HG03457 (cell line): ENCODE measurements at regions not wholly inside any gene's neighbourhood (a gene's known extent, or its start where the extent isn't known, plus 50 kb on each side); places are given as distances from the start of the nearest gene placed in this dataset.
"Not testable (repeated sequence)": the region's sequence is repeated elsewhere in the genome, so short reads cannot be mapped to it uniquely, and the experiment has no call there.

ENCODE experiments used
- ATAC-seq: cut with Tn5 transposase; IDR thresholded peaks from one replicate; pipeline ENCODE4 v1.9.1; 2021; ENCODE audit warnings: moderate number of reproducible peaks; ENCODE audit not compliant: unreplicated experiment

DNA sequence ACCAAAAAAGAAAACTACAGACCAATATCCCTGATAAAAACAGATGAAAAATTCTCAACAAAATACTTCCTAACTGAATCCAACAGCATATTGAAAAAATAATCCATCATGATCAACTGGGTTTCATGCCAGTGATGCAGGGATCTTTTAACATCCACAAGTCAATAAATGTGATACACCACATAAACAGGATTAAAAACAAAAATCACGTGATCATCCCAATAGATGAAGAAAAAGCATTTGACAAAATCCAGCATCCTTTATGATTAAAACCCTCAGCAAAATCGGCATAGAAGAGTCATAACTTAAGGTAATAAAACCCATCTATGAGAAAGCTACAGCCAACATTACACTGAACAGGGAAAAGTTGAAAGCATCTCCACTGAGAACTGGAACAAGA, 107.5 kb downstream of the DCLK3 start:
- no peak for ATAC-seq

DNA sequence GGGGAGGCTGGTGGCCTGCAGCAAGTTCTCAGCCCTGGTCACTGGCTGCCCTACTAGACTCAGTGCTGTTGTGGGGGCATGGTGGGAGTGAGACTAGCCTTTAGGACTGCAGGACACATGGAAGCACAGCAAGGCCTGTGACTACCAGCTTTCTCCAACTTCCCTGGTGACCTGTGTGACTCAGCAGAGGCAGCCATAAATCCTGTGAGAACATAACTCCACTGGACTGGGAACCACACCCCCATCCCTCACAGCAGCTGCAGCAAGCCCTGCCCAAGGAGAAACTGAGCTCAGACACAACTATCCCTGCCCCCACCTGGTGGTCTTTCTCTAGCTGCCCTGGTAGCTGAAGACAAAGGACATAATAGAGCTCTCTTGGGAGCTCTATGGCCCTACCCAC, 111.3 kb downstream of the DCLK3 start:
- no peak for ATAC-seq

- ATAC-seq: no peak
Observed at GRCh38 chr3:36652104-36652503, 112.2 kb downstream of the DCLK3 start.

- ATAC-seq: no peak
Observed at GRCh38 chr3:36650271-36650671, 114.1 kb downstream of the DCLK3 start.

GRCh38 chr3:36649125-36649524, 115.2 kb downstream of the DCLK3 start:
- no peak for ATAC-seq

DNA sequence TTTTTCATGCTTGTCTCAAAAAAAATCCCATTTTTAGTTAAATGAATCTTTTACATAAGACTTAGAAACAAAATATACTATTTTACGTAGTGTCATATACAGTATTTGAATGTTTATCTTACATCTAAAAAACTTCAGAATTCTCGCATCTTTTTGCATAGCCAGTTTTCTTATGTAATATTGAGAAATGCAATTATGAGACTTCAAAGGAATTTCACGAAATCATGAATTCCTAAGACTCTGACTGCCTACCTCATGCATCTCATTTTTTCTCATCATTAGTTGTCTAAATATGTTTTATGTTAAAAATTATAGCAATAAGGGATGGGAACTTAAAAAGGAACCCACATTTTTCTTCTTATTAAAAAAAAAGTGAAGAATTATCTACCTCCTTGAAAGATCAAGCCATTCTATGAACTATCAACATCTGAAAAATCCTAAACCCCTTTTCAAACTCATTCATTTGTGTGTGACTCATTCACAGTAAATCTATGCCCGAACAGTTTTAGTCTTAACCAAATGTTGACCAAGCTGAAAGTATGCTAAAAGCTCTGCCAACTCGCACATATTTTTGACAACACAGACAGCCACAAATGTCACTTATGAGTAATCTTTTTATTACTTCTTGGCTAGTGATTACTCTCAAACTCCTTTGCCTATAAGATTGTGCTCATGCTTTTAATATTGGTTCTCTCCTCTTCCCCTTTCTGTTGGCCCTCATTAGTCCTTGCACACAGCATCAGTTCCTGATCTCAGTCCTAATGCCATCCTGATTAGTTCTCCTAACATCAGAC, 115.9 kb downstream of the DCLK3 start:
- ATAC-seq: peak; percentile 91

DNA sequence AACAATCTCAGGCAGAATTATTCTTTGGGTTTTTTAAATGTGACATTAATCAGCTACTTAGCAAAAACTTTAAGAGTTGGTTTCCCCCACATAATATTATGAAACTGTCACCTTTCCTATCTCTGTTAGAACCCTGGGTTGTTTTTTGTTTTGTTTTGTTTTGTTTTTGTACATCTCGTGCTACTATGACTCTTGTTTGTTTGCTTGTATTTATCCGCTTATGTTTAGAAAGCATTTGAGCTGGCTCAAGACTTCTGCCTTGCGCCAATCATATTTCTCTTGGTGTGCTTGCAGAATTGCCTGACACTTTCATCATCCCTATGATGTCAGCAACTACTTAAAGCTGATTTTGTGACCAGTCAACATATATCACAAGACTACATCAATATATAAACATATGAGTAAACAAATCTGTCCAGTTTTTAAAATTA, 116.9 kb downstream of the DCLK3 start:
- no peak for ATAC-seq

- ATAC-seq: no peak
Observed at GRCh38 chr3:36643192-36643591, 121.2 kb downstream of the DCLK3 start.

- ATAC-seq: no peak
Observed at GRCh38 chr3:36635731-36636130, 128.6 kb downstream of the DCLK3 start.

GRCh38 chr3:36633897-36634296, 130.5 kb downstream of the DCLK3 start:
- ATAC-seq: not testable (repeated sequence)

GRCh38 chr3:36633060-36633459, 131.3 kb downstream of the DCLK3 start:
- ATAC-seq: no peak

- ATAC-seq: no peak
Observed at GRCh38 chr3:36631549-36631948, 132.8 kb downstream of the DCLK3 start.

DNA sequence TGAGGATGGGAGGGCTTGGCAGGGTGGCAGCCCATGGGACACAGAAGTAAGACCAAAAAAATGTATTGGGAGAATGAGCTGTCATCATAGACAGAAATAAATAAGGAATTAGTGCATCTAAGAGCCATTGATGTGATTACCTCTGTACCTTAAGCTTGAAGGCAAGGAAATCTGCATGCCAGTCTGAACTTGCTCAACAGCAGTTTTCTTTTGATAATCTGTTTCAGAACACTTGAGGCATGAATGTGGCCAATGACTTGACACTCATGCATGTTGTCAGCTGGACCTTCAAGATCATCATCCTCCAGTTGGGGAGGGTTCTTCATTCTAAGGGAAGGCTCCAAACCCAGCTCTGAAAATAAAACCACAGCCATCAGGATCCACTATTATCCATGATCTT, 148.5 kb downstream of the DCLK3 start:
- ATAC-seq: no peak

DNA sequence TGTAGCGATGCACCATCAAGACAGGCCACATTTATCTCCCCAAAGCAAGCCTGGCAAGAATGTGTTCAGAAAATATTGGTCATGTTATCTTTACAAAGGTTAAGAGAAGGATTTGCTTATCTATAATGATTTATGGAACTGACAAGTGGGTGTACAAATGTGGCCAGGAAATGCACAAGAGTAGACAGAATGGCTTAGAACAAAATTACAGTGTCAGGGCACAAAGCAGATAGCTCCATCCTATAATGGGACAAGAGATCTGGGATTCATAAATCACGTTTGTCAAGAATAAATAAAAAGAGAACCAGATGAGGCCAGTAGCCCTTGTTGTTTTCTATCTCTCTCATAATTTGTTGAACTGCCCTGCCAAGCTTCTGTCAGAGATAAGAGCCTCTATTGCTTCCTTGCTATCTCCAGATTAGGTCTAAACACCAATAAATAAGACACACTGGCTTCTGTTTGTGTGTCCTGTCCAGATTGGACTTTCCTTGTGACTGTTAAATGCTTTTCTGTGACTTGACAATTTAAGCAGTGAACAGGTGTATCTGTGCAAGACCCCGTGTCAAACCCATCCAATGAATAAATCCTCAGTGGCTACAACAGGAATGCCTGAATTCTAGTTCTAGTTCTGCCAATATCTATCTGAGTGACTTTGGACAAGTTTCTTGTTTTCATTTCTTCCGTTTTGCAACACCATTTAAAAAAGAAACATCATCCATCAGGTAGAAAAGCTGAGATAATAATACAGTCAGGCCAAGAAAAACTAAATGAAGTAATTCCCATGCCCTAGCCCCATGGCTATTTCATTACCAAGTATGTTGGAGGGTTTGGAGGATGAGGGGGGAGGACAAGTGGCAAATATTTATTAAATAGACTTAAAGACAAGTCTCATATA, 157.2 kb downstream of the DCLK3 start:
- ATAC-seq: no peak

- no peak for ATAC-seq
Observed at GRCh38 chr3:36603423-36603822, 160.9 kb downstream of the DCLK3 start.

- no peak for ATAC-seq
Observed at GRCh38 chr3:36600404-36600803, 163.9 kb downstream of the DCLK3 start.
